ENCODE measurements at regions not wholly inside any gene's neighbourhood (a gene's known extent, or its start where the extent isn't known, plus 50 kb on each side); places are given as distances from the start of the nearest gene placed in this dataset.

GRCh38 chr1:90544356-90544755, 172.7 kb downstream of the BARHL2 start:
- no peaks in the 10 kb centered on the region for H3K4me1 Mint-ChIP-seq
- H3K4me3 Mint-ChIP-seq = no peak overlapping the region
- POLR2A ChIA-PET = no interaction called here

GRCh38 chr1:90537606-90538362, 179.3 kb downstream of the BARHL2 start:
- peaks cover 6% of the 10 kb centered on the region for H3K27me3 Mint-ChIP-seq
- POLR2A ChIA-PET = no interaction called here
- no peak overlapping the region for H3K27ac Mint-ChIP-seq
- H3K4me1 Mint-ChIP-seq = no peaks in the 10 kb centered on the region
- DNase-seq = no peak
- CTCF ChIA-PET = no interaction called here
- H3K9me3 Mint-ChIP-seq = no peaks in the 10 kb centered on the region
- no peaks in the 10 kb centered on the region for H3K36me3 Mint-ChIP-seq (ENCODE audit: low read depth)
- H3K4me3 Mint-ChIP-seq = no peak overlapping the region

More at GRCh38 chr1:90544356-90544755, 172.7 kb downstream of the BARHL2 start:
- CTCF ChIA-PET = no interaction called here
- H3K36me3 Mint-ChIP-seq (ENCODE audit: low read depth) = no peaks in the 10 kb centered on the region
- peaks cover 6% of the 10 kb centered on the region for H3K27me3 Mint-ChIP-seq
- no peak for DNase-seq
- no peak overlapping the region for H3K27ac Mint-ChIP-seq
- no peaks in the 10 kb centered on the region for H3K9me3 Mint-ChIP-seq

GRCh38 chr1:90534663-90535295, 182.3 kb downstream of the BARHL2 start:
- no peaks in the 10 kb centered on the region for H3K9me3 Mint-ChIP-seq
- peaks cover 6% of the 10 kb centered on the region for H3K27me3 Mint-ChIP-seq
- CTCF ChIA-PET = no interaction called here
- POLR2A ChIA-PET = no interaction called here
- H3K4me3 Mint-ChIP-seq = no peak overlapping the region
- no peaks in the 10 kb centered on the region for H3K4me1 Mint-ChIP-seq
- H3K36me3 Mint-ChIP-seq (ENCODE audit: low read depth) = no peaks in the 10 kb centered on the region
- no peak overlapping the region for H3K27ac Mint-ChIP-seq
- DNase-seq = no peak

- no peaks in the 10 kb centered on the region for H3K9me3 Mint-ChIP-seq
- H3K4me1 Mint-ChIP-seq = no peaks in the 10 kb centered on the region
- no peak for DNase-seq
- H3K4me3 Mint-ChIP-seq = no peak overlapping the region
- H3K36me3 Mint-ChIP-seq (ENCODE audit: low read depth) = no peaks in the 10 kb centered on the region
- ChIA-PET POLR2A (no interaction called here), CTCF (no interaction called here)
- peaks cover 6% of the 10 kb centered on the region for H3K27me3 Mint-ChIP-seq
- H3K27ac Mint-ChIP-seq = no peak overlapping the region
These were observed 183.0 kb downstream of the BARHL2 start for GRCh38 chr1:90534116-90534515.

GRCh38 chr1:90526954-90527353, 190.1 kb downstream of the BARHL2 start:
- Mint-ChIP-seq H3K27me3 (no peaks in the 10 kb centered on the region), H3K36me3 (ENCODE audit: low read depth) (no peaks in the 10 kb centered on the region), H3K9me3 (no peaks in the 10 kb centered on the region), H3K4me3 (no peak overlapping the region), H3K4me1 (no peaks in the 10 kb centered on the region), H3K27ac (no peak overlapping the region)
- DNase-seq = no peak
- POLR2A ChIA-PET = no interaction called here
- CTCF ChIA-PET = no interaction called here

GRCh38 chr1:90522432-90522831, 194.7 kb downstream of the BARHL2 start:
- POLR2A ChIA-PET = no interaction called here
- Mint-ChIP-seq H3K27ac (no peak overlapping the region), H3K4me1 (no peaks in the 10 kb centered on the region), H3K4me3 (no peak overlapping the region), H3K27me3 (peaks cover 2% of the 10 kb centered on the region), H3K9me3 (no peaks in the 10 kb centered on the region), H3K36me3 (ENCODE audit: low read depth) (no peaks in the 10 kb centered on the region)
- CTCF ChIA-PET = no interaction called here
- no peak for DNase-seq

GRCh38 chr1:90513956-90514355, 203.1 kb downstream of the BARHL2 start:
- no peak for DNase-seq
- no peak overlapping the region for H3K27ac Mint-ChIP-seq
- H3K4me1 Mint-ChIP-seq = no peaks in the 10 kb centered on the region
- peaks cover 6% of the 10 kb centered on the region for H3K27me3 Mint-ChIP-seq
- ChIA-PET CTCF (no interaction called here), POLR2A (no interaction called here)
- no peaks in the 10 kb centered on the region for H3K9me3 Mint-ChIP-seq
- H3K4me3 Mint-ChIP-seq = no peak overlapping the region
- H3K36me3 Mint-ChIP-seq (ENCODE audit: low read depth) = no peaks in the 10 kb centered on the region

- peaks cover 6% of the 10 kb centered on the region for H3K27me3 Mint-ChIP-seq
- H3K4me1 Mint-ChIP-seq = no peaks in the 10 kb centered on the region
- no peak for DNase-seq
- H3K4me3 Mint-ChIP-seq = no peak overlapping the region
- H3K36me3 Mint-ChIP-seq (ENCODE audit: low read depth) = no peaks in the 10 kb centered on the region
- CTCF ChIA-PET = no interaction called here
- H3K27ac Mint-ChIP-seq = no peak overlapping the region
- POLR2A ChIA-PET = no interaction called here
- no peaks in the 10 kb centered on the region for H3K9me3 Mint-ChIP-seq
These were observed 204.7 kb downstream of the BARHL2 start for GRCh38 chr1:90512441-90512840.

- H3K9me3 Mint-ChIP-seq = no peaks in the 10 kb centered on the region
- peaks cover 2% of the 10 kb centered on the region for H3K27me3 Mint-ChIP-seq
- no peaks in the 10 kb centered on the region for H3K4me1 Mint-ChIP-seq
- ChIA-PET POLR2A (no interaction called here), CTCF (no interaction called here)
- H3K27ac Mint-ChIP-seq = no peak overlapping the region
- no peak for DNase-seq
- no peak overlapping the region for H3K4me3 Mint-ChIP-seq
- no peaks in the 10 kb centered on the region for H3K36me3 Mint-ChIP-seq (ENCODE audit: low read depth)
These were observed 207.0 kb downstream of the BARHL2 start for GRCh38 chr1:90510143-90510542.

GRCh38 chr1:90509225-90510048, 207.7 kb downstream of the BARHL2 start:
- POLR2A ChIA-PET = no interaction called here
- no peak for DNase-seq
- no peaks in the 10 kb centered on the region for H3K36me3 Mint-ChIP-seq (ENCODE audit: low read depth)
- CTCF ChIA-PET = no interaction called here
- no peaks in the 10 kb centered on the region for H3K9me3 Mint-ChIP-seq
- H3K4me1 Mint-ChIP-seq = no peaks in the 10 kb centered on the region
- peaks cover 2% of the 10 kb centered on the region for H3K27me3 Mint-ChIP-seq
- H3K4me3 Mint-ChIP-seq = no peak overlapping the region
- H3K27ac Mint-ChIP-seq = no peak overlapping the region

GRCh38 chr1:90508376-90509167, 208.5 kb downstream of the BARHL2 start:
- POLR2A ChIA-PET = no interaction called here

GRCh38 chr1:90507173-90507572, 209.9 kb downstream of the BARHL2 start:
- CTCF ChIA-PET = no interaction called here

More at GRCh38 chr1:90508376-90509167, 208.5 kb downstream of the BARHL2 start:
- H3K27me3 Mint-ChIP-seq = peaks cover 1% of the 10 kb centered on the region
- no peaks in the 10 kb centered on the region for H3K36me3 Mint-ChIP-seq (ENCODE audit: low read depth)
- no peak overlapping the region for H3K27ac Mint-ChIP-seq
- no peak for DNase-seq
- H3K4me3 Mint-ChIP-seq = no peak overlapping the region
- CTCF ChIA-PET = no interaction called here
- H3K4me1 Mint-ChIP-seq = no peaks in the 10 kb centered on the region
- H3K9me3 Mint-ChIP-seq = no peaks in the 10 kb centered on the region

GRCh38 chr1:90505806-90506205, 211.3 kb downstream of the BARHL2 start:
- POLR2A ChIA-PET = no interaction called here
- no peaks in the 10 kb centered on the region for H3K9me3 Mint-ChIP-seq
- DNase-seq = no peak
- H3K36me3 Mint-ChIP-seq (ENCODE audit: low read depth) = no peaks in the 10 kb centered on the region
- no peaks in the 10 kb centered on the region for H3K4me1 Mint-ChIP-seq
- no peak overlapping the region for H3K4me3 Mint-ChIP-seq
- no peaks in the 10 kb centered on the region for H3K27me3 Mint-ChIP-seq
- no peak overlapping the region for H3K27ac Mint-ChIP-seq
- CTCF ChIA-PET = no interaction called here

More at GRCh38 chr1:90507173-90507572, 209.9 kb downstream of the BARHL2 start:
- H3K4me3 Mint-ChIP-seq = no peak overlapping the region
- no peak overlapping the region for H3K27ac Mint-ChIP-seq
- H3K27me3 Mint-ChIP-seq = no peaks in the 10 kb centered on the region
- POLR2A ChIA-PET = no interaction called here
- H3K36me3 Mint-ChIP-seq (ENCODE audit: low read depth) = no peaks in the 10 kb centered on the region
- no peaks in the 10 kb centered on the region for H3K4me1 Mint-ChIP-seq
- no peaks in the 10 kb centered on the region for H3K9me3 Mint-ChIP-seq
- no peak for DNase-seq
